Neural cell (in vitro differentiated cells): ENCODE measurements at regions not wholly inside any gene's neighbourhood (a gene's known extent, or its start where the extent isn't known, plus 50 kb on each side); places are given as distances from the start of the nearest gene placed in this dataset.

ENCODE experiments used
- H2AFZ ChIP-seq: fragments of 200-600, 300-800 bp; sonication (generic), shearing (Covaris generic); 2 replicates; pipeline ENCODE4 v1.6.0; 2014; ENCODE audit warnings: low read depth, mild to moderate bottlenecking, antibody characterized with exemption, low read length, moderate library complexity
- H3F3A ChIP-seq: fragments of 200-600 bp; shearing (Covaris generic); 2 replicates; pipeline ENCODE4 v1.6.1; 2016; ENCODE audit warnings: mild to moderate bottlenecking, moderate library complexity, mixed read lengths, antibody characterized with exemption, low read length; ENCODE audit not compliant: insufficient read depth, poor library complexity, severe bottlenecking
- H3K27ac ChIP-seq: fragments of 200-600, 300-800 bp; sonication (generic), shearing (Covaris generic); 2 replicates; pipeline ENCODE4 v1.5.1; 2014; ENCODE audit warnings: mild to moderate bottlenecking, low read length, moderate library complexity
- H3K27me3 ChIP-seq: fragments of 300-800, 200-600 bp; sonication (generic), shearing (Covaris generic); 2 replicates; pipeline ENCODE4 v1.6.0; 2014; ENCODE audit warnings: mild to moderate bottlenecking, low read depth, low read length, moderate library complexity; ENCODE audit not compliant: insufficient read depth
- H3K36me3 ChIP-seq: fragments of 300-800, 200-600 bp; sonication (generic), shearing (Covaris generic); 2 replicates; pipeline ENCODE4 v1.5.1; 2014; ENCODE audit warnings: mild to moderate bottlenecking, antibody characterized with exemption, low read length, moderate library complexity; ENCODE audit not compliant: insufficient read depth
- H3K4me2 ChIP-seq: fragments of 300-800, 200-600 bp; sonication (generic), shearing (Covaris generic); 2 replicates; pipeline ENCODE4 v1.6.0; 2014; ENCODE audit warnings: mild to moderate bottlenecking, low read length
- H3K4me3 ChIP-seq: fragments of 300-800, 200-600 bp; sonication (generic), shearing (Covaris generic); 2 replicates; pipeline ENCODE4 v1.5.1; 2014; ENCODE audit warnings: mild to moderate bottlenecking, low read length, moderate library complexity
- H3K79me2 ChIP-seq: fragments of 200-600 bp; shearing (Covaris generic); replicated peaks from 2 replicates; pipeline ENCODE4 v1.6.0; 2014; ENCODE audit warnings: mild to moderate bottlenecking, low read length, moderate library complexity; ENCODE audit not compliant: insufficient read depth
- H3K9ac ChIP-seq: fragments of 300-800, 200-600 bp; sonication (generic), shearing (Covaris generic); 2 replicates; pipeline ENCODE4 v1.6.1; 2016; ENCODE audit warnings: mild to moderate bottlenecking, low read length, mixed read lengths
- H3K9me2 ChIP-seq: fragments of 200-600 bp; shearing (Covaris generic); 2 replicates; pipeline ENCODE4 v1.6.1; 2016; ENCODE audit warnings: mild to moderate bottlenecking, low read length, mixed read lengths; ENCODE audit not compliant: insufficient read depth
- H3K9me3 ChIP-seq: fragments of 200-600, 300-800 bp; sonication (generic), shearing (Covaris generic); 2 replicates; pipeline ENCODE4 v1.6.1; 2016; ENCODE audit warnings: mild to moderate bottlenecking, mixed run types, low read length, moderate library complexity, mixed read lengths
- H4K20me1 ChIP-seq: fragments of 200-600 bp; shearing (Covaris generic); 2 replicates; pipeline ENCODE4 v1.6.1; 2016; ENCODE audit warnings: mild to moderate bottlenecking, mixed run types; ENCODE audit not compliant: insufficient read depth
- CTCF ChIP-seq: fragments of 450-650 bp; IDR thresholded peaks from 2 replicates; pipeline ENCODE4 v1.5.1; 2014; ENCODE audit warnings: antibody characterized with exemption, mild to moderate bottlenecking, moderate library complexity; ENCODE audit not compliant: poor library complexity, severe bottlenecking
- EP300 ChIP-seq: fragments of 450-650 bp; conservative IDR thresholded peaks from 2 replicates; pipeline ENCODE4 v1.6.1; 2014; ENCODE audit warnings: antibody characterized with exemption, mild to moderate bottlenecking, moderate library complexity; ENCODE audit not compliant: poor library complexity, severe bottlenecking
- EZH2 ChIP-seq: fragments of 200-600, 300-800 bp; shearing (Covaris generic), sonication (generic); IDR thresholded peaks from 2 replicates; pipeline ENCODE4 v1.6.1; 2014; ENCODE audit warnings: antibody characterized with exemption, low read length, borderline replicate concordance, mild to moderate bottlenecking; ENCODE audit not compliant: insufficient read depth, poor library complexity, severe bottlenecking
- MXI1 ChIP-seq: fragments of 450-650 bp; conservative IDR thresholded peaks from 2 replicates; pipeline ENCODE4 v1.6.1; 2014; ENCODE audit warnings: antibody characterized with exemption, mild to moderate bottlenecking; ENCODE audit not compliant: poor library complexity, severe bottlenecking
- POLR2AphosphoS5 ChIP-seq: IDR thresholded peaks from 2 replicates; pipeline ENCODE4 v1.6.1; 2012
- RAD21 ChIP-seq: fragments of 450-650 bp; conservative IDR thresholded peaks from 2 replicates; pipeline ENCODE4 v1.6.1; 2014; ENCODE audit warnings: antibody characterized with exemption, mild to moderate bottlenecking, moderate library complexity
- REST ChIP-seq: IDR thresholded peaks from 2 replicates; pipeline ENCODE4 v1.6.1; 2012; ENCODE audit warnings: borderline replicate concordance
- SMC3 ChIP-seq: fragments of 450-650 bp; conservative IDR thresholded peaks from 2 replicates; pipeline ENCODE4 v1.6.1; 2014; ENCODE audit warnings: antibody characterized with exemption, mild to moderate bottlenecking, moderate library complexity; ENCODE audit not compliant: poor library complexity
- TAF1 ChIP-seq: IDR thresholded peaks from 2 replicates; pipeline ENCODE4 v1.6.1; 2012; ENCODE audit warnings: low read depth

GRCh38 chr2:109724533-109725460, 69.3 kb upstream of the RGPD5 start:
- Histone ChIP-seq H3K79me2 (no peaks in the 10 kb centered on the region), H3F3A (no peaks in the 10 kb centered on the region), H3K27me3 (no peaks in the 10 kb centered on the region), H3K27ac (no peak overlapping the region), H3K4me2 (no peak overlapping the region), H3K9me3 (no peaks in the 10 kb centered on the region), H3K36me3 (no peaks in the 10 kb centered on the region), H3K9me2 (no peaks in the 10 kb centered on the region), H3K9ac (no peak overlapping the region), H2AFZ (no peak overlapping the region), H3K4me3 (no peak overlapping the region), H4K20me1 (no peaks in the 10 kb centered on the region)
- TF ChIP-seq RAD21 (no peak), REST (no peak), POLR2AphosphoS5 (no peak), CTCF (no peak), EP300 (no peak), EZH2 (no peak), MXI1 (no peak), TAF1 (no peak), SMC3 (no peak)

GRCh38 chr2:109726379-109727270, 67.5 kb upstream of the RGPD5 start:
- H3K4me3 ChIP-seq, result no peak overlapping the region
- H2AFZ ChIP-seq, result no peak overlapping the region
- H3K9me2 ChIP-seq, result no peaks in the 10 kb centered on the region
- no peak overlapping the region for H3K9ac ChIP-seq
- no peaks in the 10 kb centered on the region for H3K79me2 ChIP-seq
- H4K20me1 ChIP-seq, result no peaks in the 10 kb centered on the region
- no peaks in the 10 kb centered on the region for H3K9me3 ChIP-seq
- H3F3A ChIP-seq, result no peaks in the 10 kb centered on the region
- no peaks in the 10 kb centered on the region for H3K36me3 ChIP-seq
- TF ChIP-seq POLR2AphosphoS5 (no peak), RAD21 (no peak), REST (no peak), EP300 (no peak), SMC3 (no peak), TAF1 (no peak), CTCF (no peak), EZH2 (no peak), MXI1 (no peak)
- H3K27me3 ChIP-seq, result no peaks in the 10 kb centered on the region
- H3K27ac ChIP-seq, result no peak overlapping the region
- H3K4me2 ChIP-seq, result no peak overlapping the region
